ENCODE measurements at regions not wholly inside any gene's neighbourhood (a gene's known extent, or its start where the extent isn't known, plus 50 kb on each side); places are given as distances from the start of the nearest gene placed in this dataset.

DNA sequence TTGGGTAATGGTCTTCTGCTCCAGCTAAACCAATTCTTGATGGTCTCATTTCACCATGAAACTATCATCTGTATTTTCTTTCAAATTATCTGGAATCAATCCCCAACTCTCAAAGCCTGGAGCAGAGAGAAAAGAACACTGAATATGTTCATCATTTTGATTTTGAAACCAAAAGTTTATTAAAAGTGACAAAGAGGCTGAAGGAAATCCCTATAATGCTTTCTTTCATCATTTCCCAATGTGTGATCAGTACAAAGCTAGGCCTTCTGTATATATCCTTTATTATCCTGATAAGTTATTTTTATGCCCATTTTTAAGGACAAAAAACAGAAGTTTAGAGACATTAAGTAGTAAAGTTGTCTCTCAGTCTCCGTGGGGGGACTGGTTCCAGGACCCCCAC is 50.1 kb upstream of the MBNL1 start:
- H3K27me3 ChIP-seq (ENCODE audit: control insufficient read depth in 2 of 2, insufficient read depth in 2 of 2, low read length in 2 of 2): no peaks in the 10 kb centered on the region
- no peak overlapping the region for H3K9ac ChIP-seq (ENCODE audit: low read depth in 1 of 2, low read length in 2 of 2)
- H3K36me3 ChIP-seq (ENCODE audit: control insufficient read depth in 2 of 2, insufficient read depth in 2 of 2, low read length in 2 of 2): no peaks in the 10 kb centered on the region
- H3K4me3 ChIP-seq (ENCODE audit: low read length in 2 of 2): no peak overlapping the region
- no peak overlapping the region for H3K27ac ChIP-seq (ENCODE audit: low read depth in 2 of 2, low read length in 2 of 2)
- no peaks in the 10 kb centered on the region for H3K9me3 ChIP-seq (ENCODE audit: control insufficient read depth in 2 of 2, low read length in 2 of 2)
- peaks cover 0 to 2% of the 10 kb centered on the region in 2 donors for H3K4me1 ChIP-seq (ENCODE audit: control insufficient read depth in 2 of 2, insufficient read depth in 2 of 2, low read length in 2 of 2)
